GM21825 (cell line): ENCODE measurements at regions not wholly inside any gene's neighbourhood (a gene's known extent, or its start where the extent isn't known, plus 50 kb on each side); places are given as distances from the start of the nearest gene placed in this dataset.

ENCODE experiments used
- ATAC-seq: cut with Tn5 transposase; IDR thresholded peaks from one replicate; pipeline ENCODE4 v1.9.1; 2021; ENCODE audit warnings: mild to moderate bottlenecking, moderate library complexity; ENCODE audit not compliant: unreplicated experiment

- ATAC-seq = no peak
Measured at GRCh38 chr2:223222397-223222796, 170.4 kb downstream of the KCNE4 start.

GRCh38 chr2:223223156-223223555, 171.2 kb downstream of the KCNE4 start:
- ATAC-seq = no peak

GRCh38 chr2:223225266-223225665, 173.3 kb downstream of the KCNE4 start:
- ATAC-seq = no peak

GRCh38 chr2:223226264-223226663, 174.3 kb downstream of the KCNE4 start:
- ATAC-seq = no peak

GRCh38 chr2:223227338-223227737, 175.3 kb downstream of the KCNE4 start:
- ATAC-seq = no peak

GRCh38 chr2:223228871-223229270, 176.9 kb downstream of the KCNE4 start:
- no peak for ATAC-seq

GRCh38 chr2:223230352-223230751, 178.4 kb downstream of the KCNE4 start:
- ATAC-seq = no peak

- ATAC-seq = no peak
Measured at GRCh38 chr2:223232285-223232684, 180.3 kb downstream of the KCNE4 start.

- ATAC-seq = no peak
Measured at GRCh38 chr2:223232896-223233295, 180.9 kb downstream of the KCNE4 start.

GRCh38 chr2:223235986-223236385, 184.0 kb downstream of the KCNE4 start:
- ATAC-seq = no peak

GRCh38 chr2:223238301-223238700, 186.3 kb downstream of the KCNE4 start:
- no peak for ATAC-seq

GRCh38 chr2:223243233-223243632, 191.2 kb downstream of the KCNE4 start:
- no peak for ATAC-seq

GRCh38 chr2:223247136-223247535, 195.1 kb downstream of the KCNE4 start:
- ATAC-seq = no peak

- no peak for ATAC-seq
Measured at GRCh38 chr2:223251656-223252229, 199.8 kb downstream of the KCNE4 start.

GRCh38 chr2:223260681-223261080, 208.7 kb downstream of the KCNE4 start:
- no peak for ATAC-seq

GRCh38 chr2:223262946-223263345, 211.0 kb downstream of the KCNE4 start:
- ATAC-seq = no peak

GRCh38 chr2:223264541-223265193, 212.7 kb downstream of the KCNE4 start:
- no peak for ATAC-seq

GRCh38 chr2:223267160-223267951, 215.4 kb downstream of the KCNE4 start:
- ATAC-seq = no peak

- ATAC-seq = no peak
Measured at GRCh38 chr2:223269386-223269785, 217.4 kb downstream of the KCNE4 start.

- ATAC-seq = no peak
Measured at GRCh38 chr2:223270548-223270947, 218.6 kb downstream of the KCNE4 start.

- ATAC-seq = no peak
Measured at GRCh38 chr2:223273995-223274394, 222.0 kb downstream of the KCNE4 start.

- ATAC-seq = no peak
Measured at GRCh38 chr2:223282221-223282620, 230.2 kb downstream of the KCNE4 start.
